ENCODE measurements at regions not wholly inside any gene's neighbourhood (a gene's known extent, or its start where the extent isn't known, plus 50 kb on each side); places are given as distances from the start of the nearest gene placed in this dataset.

GRCh38 chr17:34769049-34769448 lies 189.7 kb downstream of the TMEM132E start:
- H3K9ac ChIP-seq (ENCODE audit: insufficient read length, low read depth), result no peak overlapping the region
- no peaks in the 10 kb centered on the region for H3K9me3 ChIP-seq (ENCODE audit: insufficient read depth, low read length)
- H3K4me3 ChIP-seq (ENCODE audit: insufficient read length, low read depth), result no peak overlapping the region
- no peaks in the 10 kb centered on the region for H3K27me3 ChIP-seq (ENCODE audit: insufficient read depth, insufficient read length)
- H3K4me1 ChIP-seq (ENCODE audit: insufficient read depth, insufficient read length), result peaks cover 6% of the 10 kb centered on the region
- no peak for TF ChIP-seq SUZ12 (IDR thresholded peaks at IDR 0.05; ENCODE audit: extremely low read depth, insufficient read depth, insufficient read length)
- TF ChIP-seq ZNF274 (IDR thresholded peaks at IDR 0.05; ENCODE audit: low read depth, low read length), result no peak
- TF ChIP-seq YY1 (IDR thresholded peaks at IDR 0.05; ENCODE audit: insufficient read depth, insufficient read length), result no peak
- no peaks in the 10 kb centered on the region for H3K36me3 ChIP-seq (ENCODE audit: insufficient read depth, insufficient read length, low read length)
- no peak for DNase-seq (ENCODE audit: low read depth, low spot score)

DNA sequence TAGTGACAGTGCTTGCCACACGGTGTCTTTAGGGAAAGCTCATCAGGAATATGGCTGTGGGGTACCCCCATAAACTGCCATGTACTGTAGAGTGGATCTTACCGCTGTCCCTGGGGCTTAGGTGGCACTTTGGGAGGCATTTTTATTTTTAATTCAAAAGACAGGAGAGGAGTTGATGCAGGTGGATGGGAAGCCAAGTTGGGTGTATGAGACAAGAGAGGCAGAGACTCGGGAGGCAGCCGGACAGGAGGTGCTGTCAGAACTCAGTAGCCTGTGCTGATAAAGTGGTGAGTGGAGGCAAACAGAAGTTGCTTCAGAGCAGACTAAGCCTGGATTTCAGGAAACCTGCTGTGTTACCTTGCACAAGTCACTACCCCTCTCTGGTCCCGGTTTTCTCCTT lies 185.9 kb downstream of the TMEM132E start:
- H3K4me3 ChIP-seq (ENCODE audit: insufficient read length, low read depth), result no peak overlapping the region
- no peak for TF ChIP-seq SUZ12 (IDR thresholded peaks at IDR 0.05; ENCODE audit: extremely low read depth, insufficient read depth, insufficient read length)
- no peak for TF ChIP-seq ZNF274 (IDR thresholded peaks at IDR 0.05; ENCODE audit: low read depth, low read length)
- no peak for TF ChIP-seq YY1 (IDR thresholded peaks at IDR 0.05; ENCODE audit: insufficient read depth, insufficient read length)
- no peaks in the 10 kb centered on the region for H3K36me3 ChIP-seq (ENCODE audit: insufficient read depth, insufficient read length, low read length)
- H3K4me1 ChIP-seq (ENCODE audit: insufficient read depth, insufficient read length), result peaks cover 6% of the 10 kb centered on the region
- no peak for DNase-seq (ENCODE audit: low read depth, low spot score)
- no peak overlapping the region for H3K9ac ChIP-seq (ENCODE audit: insufficient read length, low read depth)
- no peaks in the 10 kb centered on the region for H3K9me3 ChIP-seq (ENCODE audit: insufficient read depth, low read length)
- H3K27me3 ChIP-seq (ENCODE audit: insufficient read depth, insufficient read length), result no peaks in the 10 kb centered on the region

- no peak overlapping the region for H3K4me3 ChIP-seq (ENCODE audit: insufficient read length, low read depth)
- H3K4me1 ChIP-seq (ENCODE audit: insufficient read depth, insufficient read length), result peaks cover 6% of the 10 kb centered on the region
- no peaks in the 10 kb centered on the region for H3K36me3 ChIP-seq (ENCODE audit: insufficient read depth, insufficient read length, low read length)
- DNase-seq (ENCODE audit: low read depth, low spot score), result peak; percentile 20
- no peaks in the 10 kb centered on the region for H3K9me3 ChIP-seq (ENCODE audit: insufficient read depth, low read length)
- no peaks in the 10 kb centered on the region for H3K27me3 ChIP-seq (ENCODE audit: insufficient read depth, insufficient read length)
- no peak for TF ChIP-seq ZNF274 (IDR thresholded peaks at IDR 0.05; ENCODE audit: low read depth, low read length)
- no peak for TF ChIP-seq SUZ12 (IDR thresholded peaks at IDR 0.05; ENCODE audit: extremely low read depth, insufficient read depth, insufficient read length)
- no peak for TF ChIP-seq YY1 (IDR thresholded peaks at IDR 0.05; ENCODE audit: insufficient read depth, insufficient read length)
- no peak overlapping the region for H3K9ac ChIP-seq (ENCODE audit: insufficient read length, low read depth)
Observed at GRCh38 chr17:34764716-34765115, 185.3 kb downstream of the TMEM132E start.

DNA sequence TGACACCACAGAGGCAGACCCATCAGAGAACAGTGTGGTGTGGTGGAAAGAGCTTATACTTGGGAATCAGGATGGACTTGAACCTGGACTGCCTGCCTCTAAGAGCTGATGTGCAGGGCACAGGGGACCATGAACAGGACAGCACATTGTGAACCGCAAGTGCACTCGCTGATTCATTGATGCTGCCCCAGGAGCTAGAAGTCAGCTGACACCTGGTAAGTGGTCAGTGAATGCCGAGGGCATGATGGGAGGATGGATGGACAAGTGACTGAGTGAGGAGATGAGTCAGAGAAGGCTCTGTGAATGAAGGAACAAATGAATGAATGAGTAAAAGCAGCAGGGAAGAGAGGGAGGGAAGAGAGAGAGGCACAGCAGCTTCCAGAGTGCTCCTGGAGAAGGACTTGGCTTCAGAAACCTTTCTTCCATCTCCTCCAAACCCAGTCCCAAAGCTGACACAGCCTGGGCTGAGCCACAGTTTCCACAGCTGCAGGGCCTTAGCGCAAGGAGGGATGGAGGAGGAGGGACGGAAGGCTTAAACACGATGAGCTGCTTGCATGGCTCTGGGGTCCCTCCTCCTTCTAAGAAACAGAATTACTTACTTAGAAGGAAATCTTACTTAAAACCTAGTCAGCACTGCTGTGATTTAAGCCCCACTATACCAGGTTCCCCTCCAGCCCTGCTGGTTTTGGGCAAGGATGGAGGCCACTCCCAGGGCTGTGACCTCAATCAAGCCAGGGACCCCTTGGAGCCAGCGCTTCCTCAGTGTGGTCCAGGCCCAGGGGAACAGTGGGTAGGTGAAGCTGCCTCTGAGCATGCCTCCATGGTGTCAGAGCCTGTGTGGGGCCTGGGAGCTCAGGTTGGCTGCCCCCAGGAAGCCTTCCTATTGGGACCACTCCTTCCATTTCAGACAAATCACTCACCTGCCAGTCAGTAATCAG lies 184.6 kb downstream of the TMEM132E start:
- H3K9me3 ChIP-seq (ENCODE audit: insufficient read depth, low read length), result no peaks in the 10 kb centered on the region
- no peaks in the 10 kb centered on the region for H3K36me3 ChIP-seq (ENCODE audit: insufficient read depth, insufficient read length, low read length)
- TF ChIP-seq SUZ12 (IDR thresholded peaks at IDR 0.05; ENCODE audit: extremely low read depth, insufficient read depth, insufficient read length) (no peak), YY1 (IDR thresholded peaks at IDR 0.05; ENCODE audit: insufficient read depth, insufficient read length) (no peak), ZNF274 (IDR thresholded peaks at IDR 0.05; ENCODE audit: low read depth, low read length) (no peak)
- H3K9ac ChIP-seq (ENCODE audit: insufficient read length, low read depth), result no peak overlapping the region
- no peak for DNase-seq (ENCODE audit: low read depth, low spot score)
- no peaks in the 10 kb centered on the region for H3K27me3 ChIP-seq (ENCODE audit: insufficient read depth, insufficient read length)
- no peak overlapping the region for H3K4me3 ChIP-seq (ENCODE audit: insufficient read length, low read depth)
- peaks cover 6% of the 10 kb centered on the region for H3K4me1 ChIP-seq (ENCODE audit: insufficient read depth, insufficient read length)

DNA sequence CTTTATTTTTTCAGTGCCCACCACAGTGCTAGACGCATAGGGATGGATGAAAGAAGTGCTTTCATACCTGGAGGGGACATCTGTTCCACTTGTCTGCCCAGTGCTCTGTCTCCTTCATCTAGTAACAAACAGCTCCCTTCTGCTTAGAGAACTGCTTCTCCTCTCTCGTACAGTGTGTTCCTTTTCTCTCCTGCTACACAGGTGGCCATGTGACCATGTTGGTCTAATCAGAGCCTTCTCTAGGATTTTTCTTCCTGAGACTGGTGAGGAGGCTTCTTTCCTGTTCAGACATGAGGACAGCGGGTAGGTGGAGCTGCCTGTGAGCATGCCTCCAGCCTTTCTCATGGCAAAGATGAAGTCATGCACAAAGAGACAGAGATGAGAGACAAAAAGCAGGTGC lies 182.7 kb downstream of the TMEM132E start:
- Histone ChIP-seq H3K4me1 (ENCODE audit: insufficient read depth, insufficient read length) (peaks cover 4% of the 10 kb centered on the region), H3K4me3 (ENCODE audit: insufficient read length, low read depth) (no peak overlapping the region)

DNA sequence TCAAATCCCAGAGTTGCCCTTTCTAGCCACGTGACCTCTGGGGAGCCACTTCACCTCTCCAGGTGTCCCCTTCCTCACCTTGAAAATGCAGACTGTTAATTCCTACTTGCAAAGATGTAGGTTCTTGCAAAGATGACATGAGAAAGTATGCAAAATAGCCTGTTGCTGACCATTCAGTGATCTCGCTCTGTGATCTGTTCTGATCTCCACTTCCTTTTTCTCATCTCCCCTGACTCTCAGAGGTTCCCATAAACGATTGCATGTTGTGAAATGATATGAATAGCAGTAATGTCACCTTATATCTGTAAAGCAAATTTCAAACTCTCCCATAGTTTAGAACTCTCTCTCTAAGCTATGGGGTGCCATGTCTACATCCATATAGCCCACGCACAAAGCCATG lies 182.3 kb downstream of the TMEM132E start:
- no peaks in the 10 kb centered on the region for H3K27me3 ChIP-seq (ENCODE audit: insufficient read depth, insufficient read length)
- no peak for TF ChIP-seq YY1 (IDR thresholded peaks at IDR 0.05; ENCODE audit: insufficient read depth, insufficient read length)
- no peak for TF ChIP-seq SUZ12 (IDR thresholded peaks at IDR 0.05; ENCODE audit: extremely low read depth, insufficient read depth, insufficient read length)
- TF ChIP-seq ZNF274 (IDR thresholded peaks at IDR 0.05; ENCODE audit: low read depth, low read length), result no peak
- no peaks in the 10 kb centered on the region for H3K36me3 ChIP-seq (ENCODE audit: insufficient read depth, insufficient read length, low read length)
- DNase-seq (ENCODE audit: low read depth, low spot score), result no peak
- no peak overlapping the region for H3K4me3 ChIP-seq (ENCODE audit: insufficient read length, low read depth)
- H3K9me3 ChIP-seq (ENCODE audit: insufficient read depth, low read length), result no peaks in the 10 kb centered on the region
- H3K9ac ChIP-seq (ENCODE audit: insufficient read length, low read depth), result no peak overlapping the region
- peaks cover 3% of the 10 kb centered on the region for H3K4me1 ChIP-seq (ENCODE audit: insufficient read depth, insufficient read length)

More for the DNA sequence above, 182.7 kb downstream of the TMEM132E start:
- Histone ChIP-seq H3K27me3 (ENCODE audit: insufficient read depth, insufficient read length) (no peaks in the 10 kb centered on the region), H3K36me3 (ENCODE audit: insufficient read depth, insufficient read length, low read length) (no peaks in the 10 kb centered on the region), H3K9me3 (ENCODE audit: insufficient read depth, low read length) (no peaks in the 10 kb centered on the region), H3K9ac (ENCODE audit: insufficient read length, low read depth) (no peak overlapping the region)
- TF ChIP-seq ZNF274 (IDR thresholded peaks at IDR 0.05; ENCODE audit: low read depth, low read length), result no peak
- no peak for TF ChIP-seq YY1 (IDR thresholded peaks at IDR 0.05; ENCODE audit: insufficient read depth, insufficient read length)
- TF ChIP-seq SUZ12 (IDR thresholded peaks at IDR 0.05; ENCODE audit: extremely low read depth, insufficient read depth, insufficient read length), result no peak
- no peak for DNase-seq (ENCODE audit: low read depth, low spot score)

- Histone ChIP-seq H3K4me3 (ENCODE audit: insufficient read length, low read depth) (no peak overlapping the region), H3K4me1 (ENCODE audit: insufficient read depth, insufficient read length) (peaks cover 10% of the 10 kb centered on the region), H3K36me3 (ENCODE audit: insufficient read depth, insufficient read length, low read length) (no peaks in the 10 kb centered on the region), H3K9ac (ENCODE audit: insufficient read length, low read depth) (no peak overlapping the region), H3K9me3 (ENCODE audit: insufficient read depth, low read length) (no peaks in the 10 kb centered on the region), H3K27me3 (ENCODE audit: insufficient read depth, insufficient read length) (no peaks in the 10 kb centered on the region)
- no peak for DNase-seq (ENCODE audit: low read depth, low spot score)
- TF ChIP-seq SUZ12 (IDR thresholded peaks at IDR 0.05; ENCODE audit: extremely low read depth, insufficient read depth, insufficient read length) (no peak), YY1 (IDR thresholded peaks at IDR 0.05; ENCODE audit: insufficient read depth, insufficient read length) (no peak)
Observed at GRCh38 chr17:34760931-34761495, 181.6 kb downstream of the TMEM132E start.
